LNCAP (cell line): ENCODE measurements at regions not wholly inside any gene's neighbourhood (a gene's known extent, or its start where the extent isn't known, plus 50 kb on each side); places are given as distances from the start of the nearest gene placed in this dataset.

ENCODE experiments used
- TF ChIP-seq, protein P1 (sequence below): fragments of 450-650 bp; IDR thresholded peaks from 2 replicates; pipeline ENCODE4 v1.5.1; 2017; ENCODE audit warnings: mild to moderate bottlenecking

DNA sequence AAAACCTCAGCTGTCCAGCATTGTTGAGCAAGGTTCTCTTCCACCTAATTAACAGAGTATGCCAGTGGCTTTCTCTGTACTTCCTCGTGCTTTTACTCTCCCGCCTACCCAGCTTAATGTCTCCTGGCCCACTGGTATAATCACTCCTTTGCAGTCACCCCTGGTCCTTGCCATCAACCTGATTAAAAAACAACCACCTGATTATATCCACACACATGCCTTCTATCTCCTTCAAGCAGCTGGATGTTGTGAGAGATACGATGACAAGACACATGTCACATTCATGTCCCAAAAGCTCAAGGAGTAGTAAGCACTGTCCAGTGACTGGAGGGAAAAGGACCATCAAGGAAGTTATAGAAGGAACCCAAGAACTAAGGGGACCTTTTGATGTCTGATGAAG lies 241.3 kb upstream of the GRIP1 start:
- TF ChIP-seq, protein P1, sequence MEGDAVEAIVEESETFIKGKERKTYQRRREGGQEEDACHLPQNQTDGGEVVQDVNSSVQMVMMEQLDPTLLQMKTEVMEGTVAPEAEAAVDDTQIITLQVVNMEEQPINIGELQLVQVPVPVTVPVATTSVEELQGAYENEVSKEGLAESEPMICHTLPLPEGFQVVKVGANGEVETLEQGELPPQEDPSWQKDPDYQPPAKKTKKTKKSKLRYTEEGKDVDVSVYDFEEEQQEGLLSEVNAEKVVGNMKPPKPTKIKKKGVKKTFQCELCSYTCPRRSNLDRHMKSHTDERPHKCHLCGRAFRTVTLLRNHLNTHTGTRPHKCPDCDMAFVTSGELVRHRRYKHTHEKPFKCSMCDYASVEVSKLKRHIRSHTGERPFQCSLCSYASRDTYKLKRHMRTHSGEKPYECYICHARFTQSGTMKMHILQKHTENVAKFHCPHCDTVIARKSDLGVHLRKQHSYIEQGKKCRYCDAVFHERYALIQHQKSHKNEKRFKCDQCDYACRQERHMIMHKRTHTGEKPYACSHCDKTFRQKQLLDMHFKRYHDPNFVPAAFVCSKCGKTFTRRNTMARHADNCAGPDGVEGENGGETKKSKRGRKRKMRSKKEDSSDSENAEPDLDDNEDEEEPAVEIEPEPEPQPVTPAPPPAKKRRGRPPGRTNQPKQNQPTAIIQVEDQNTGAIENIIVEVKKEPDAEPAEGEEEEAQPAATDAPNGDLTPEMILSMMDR, result no peak

DNA sequence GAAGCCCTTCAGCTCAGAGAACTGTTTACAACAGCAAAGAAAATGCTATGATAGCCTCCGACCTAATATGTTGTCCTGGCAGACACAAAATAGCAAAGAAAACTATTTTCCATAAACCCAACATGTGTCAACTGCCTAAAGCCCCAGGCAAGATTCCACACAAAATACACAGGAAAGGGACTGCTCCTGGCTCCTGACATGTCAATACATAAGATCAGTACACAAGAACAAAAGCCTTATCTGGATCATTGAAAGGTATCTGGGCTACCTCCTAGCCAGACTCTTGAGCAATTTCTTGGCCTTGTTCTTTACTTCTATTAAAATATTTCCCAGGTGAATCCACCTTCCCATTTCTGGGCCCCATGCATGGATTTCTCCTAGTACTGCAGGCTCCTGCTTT lies 242.3 kb upstream of the GRIP1 start:
- TF ChIP-seq, protein P1, result no peak

DNA sequence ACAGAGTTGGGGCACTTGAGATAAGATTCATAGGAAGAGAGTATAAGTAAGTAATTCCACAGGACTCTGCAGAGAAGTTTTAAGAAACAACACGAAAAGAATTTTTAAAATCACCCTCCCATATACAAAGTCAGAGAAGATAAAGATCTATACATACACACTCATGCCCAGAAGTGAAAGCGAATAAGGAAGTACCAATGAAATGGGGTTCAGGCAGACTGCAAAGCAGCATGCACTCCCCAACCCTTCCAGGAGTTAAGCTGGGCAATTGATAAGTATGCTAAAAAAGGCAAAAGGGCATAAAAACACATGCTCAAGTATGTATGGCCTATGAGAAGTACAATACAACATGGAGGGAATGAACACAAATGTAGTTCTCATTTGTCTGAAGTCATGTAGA lies 246.2 kb upstream of the GRIP1 start:
- TF ChIP-seq, protein P1, result no peak

DNA sequence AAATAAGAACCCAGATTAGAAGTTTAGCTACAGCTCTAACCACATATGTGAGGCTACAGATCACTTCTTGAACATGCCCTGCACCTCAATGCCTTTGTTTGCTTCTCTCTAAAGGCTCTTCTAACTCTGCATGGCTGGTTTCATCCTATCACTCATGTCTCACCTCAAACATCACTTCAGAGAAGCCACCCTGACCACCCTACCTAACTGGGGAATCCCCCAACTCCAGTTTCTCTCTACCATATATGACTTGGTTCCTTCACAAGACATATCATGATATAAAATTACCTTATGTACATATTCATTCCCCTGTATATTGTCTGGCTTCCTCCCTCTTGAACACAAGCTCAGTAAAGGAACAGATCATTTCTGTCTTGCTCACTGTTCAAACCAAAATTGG lies 250.2 kb upstream of the GRIP1 start:
- TF ChIP-seq, protein P1, result no peak

DNA sequence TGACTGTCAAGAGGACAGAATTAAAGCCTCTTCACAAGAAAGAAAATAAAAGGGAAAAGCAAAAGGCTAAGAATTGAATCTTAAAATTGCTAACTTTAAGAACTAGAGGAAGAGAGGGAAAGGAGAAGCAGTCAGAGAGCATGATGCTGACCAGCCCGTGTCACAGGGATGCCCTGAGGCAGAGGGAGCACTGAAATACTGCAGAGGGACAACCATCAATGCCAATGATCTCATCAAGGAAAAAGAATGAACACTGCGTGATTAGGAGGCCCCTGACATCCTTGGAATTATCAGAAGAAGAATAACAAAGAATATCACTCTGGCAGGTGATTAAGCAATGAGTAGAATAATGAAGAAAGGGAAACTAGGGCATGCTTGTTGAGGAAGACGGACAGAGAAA lies 252.2 kb upstream of the GRIP1 start:
- TF ChIP-seq, protein P1, result no peak

DNA sequence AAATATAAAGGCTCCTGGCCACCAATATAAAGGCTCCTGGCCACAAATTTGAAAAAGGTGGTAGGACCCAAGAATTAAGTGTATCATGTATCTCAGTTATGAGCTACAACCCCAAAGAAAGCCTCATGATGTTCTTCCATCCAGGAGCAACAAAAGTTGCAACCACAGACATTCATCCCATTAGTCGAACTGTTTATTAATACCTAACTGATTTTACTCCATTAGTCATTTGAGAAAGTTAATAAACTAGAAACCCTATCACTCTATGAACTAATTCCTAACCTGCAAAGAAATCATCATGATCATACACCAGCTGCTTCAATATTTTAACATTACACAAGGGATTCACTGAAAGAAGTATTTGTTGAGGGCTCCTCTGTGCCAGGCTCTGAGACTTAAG lies 253.2 kb upstream of the GRIP1 start:
- TF ChIP-seq, protein P1, result no peak

DNA sequence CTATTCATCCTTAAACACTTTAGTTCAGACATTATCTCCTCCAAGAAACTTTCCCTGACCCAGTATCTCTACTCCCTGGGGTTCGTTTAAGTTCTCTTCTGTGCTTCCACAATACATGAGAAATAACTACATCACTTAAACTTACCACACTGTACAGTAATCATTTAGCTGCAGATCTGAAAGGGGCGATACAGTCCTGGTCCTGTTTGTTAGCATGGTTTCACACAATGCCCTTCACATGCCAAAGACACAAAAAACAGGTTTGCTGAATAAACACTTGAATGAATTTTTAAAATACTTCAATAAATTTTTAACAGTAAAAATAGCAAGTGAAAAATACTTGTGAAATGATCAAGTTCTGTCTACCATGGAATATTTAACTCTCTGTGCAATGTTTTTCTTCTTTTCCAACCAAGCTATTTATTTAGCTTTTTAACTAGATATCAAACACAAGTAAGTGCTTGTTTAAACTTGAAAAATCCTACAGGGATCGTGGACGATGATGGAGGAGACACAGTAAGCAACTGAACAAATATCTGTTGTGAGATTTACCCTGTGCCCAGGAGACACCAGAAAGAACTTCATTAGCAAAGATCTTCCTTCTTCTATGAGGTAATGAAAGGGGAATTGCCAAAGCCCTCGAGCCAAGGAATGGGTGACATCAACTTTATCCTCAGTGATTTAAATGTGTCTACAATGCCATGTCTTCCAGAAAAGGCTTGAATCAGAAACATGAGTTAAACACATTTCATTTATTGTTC lies 255.6 kb upstream of the GRIP1 start:
- TF ChIP-seq, protein P1, result no peak

DNA sequence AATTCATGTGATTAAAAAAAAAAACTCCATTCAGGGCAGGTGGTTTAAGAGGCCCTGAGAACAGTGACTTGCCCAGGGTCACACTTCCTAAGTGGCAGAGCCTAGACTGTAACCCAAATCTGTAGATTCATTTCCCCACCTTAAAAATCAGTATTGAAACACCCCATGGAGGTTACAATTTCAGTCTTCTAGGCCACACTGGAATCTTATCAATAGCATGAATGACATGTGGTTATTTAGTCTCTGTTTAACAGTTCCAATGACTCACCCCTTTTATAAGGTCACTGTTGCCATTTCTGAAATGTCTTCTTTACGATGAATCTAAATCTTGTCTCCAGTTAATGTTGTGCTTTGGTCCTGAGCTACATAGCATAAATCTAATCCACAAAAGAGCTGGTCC lies 262.3 kb upstream of the GRIP1 start:
- TF ChIP-seq, protein P1, result no peak
